ENCODE measurements at regions not wholly inside any gene's neighbourhood (a gene's known extent, or its start where the extent isn't known, plus 50 kb on each side); places are given as distances from the start of the nearest gene placed in this dataset.

DNA sequence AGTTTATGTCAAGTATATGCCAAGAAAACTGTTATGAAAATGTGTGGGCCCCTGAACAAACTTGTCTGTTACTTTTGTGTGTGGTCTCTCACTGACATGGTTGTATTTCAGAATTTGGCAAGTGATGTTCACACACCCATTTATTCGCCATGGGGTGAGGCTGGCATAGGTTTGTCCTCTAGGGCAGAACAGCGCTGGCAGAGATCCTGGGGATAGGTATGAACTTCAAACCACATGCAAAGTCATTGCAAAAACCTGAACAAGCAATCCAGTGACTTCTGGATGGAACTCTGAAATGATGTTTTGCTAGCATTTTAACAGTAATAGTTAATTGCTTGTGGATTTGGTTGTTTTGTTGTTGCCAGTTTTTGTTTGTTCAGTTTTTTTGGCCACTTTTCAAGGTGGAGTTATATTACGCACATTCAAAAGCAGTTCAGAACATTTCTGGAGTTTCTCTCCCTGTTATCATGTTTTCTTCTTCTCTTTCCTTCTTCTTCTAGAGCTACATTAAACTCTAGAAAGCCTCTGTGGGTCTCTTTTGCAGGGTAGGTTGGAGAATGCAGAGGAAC, 78.5 kb downstream of the MDH1 start:
- TF ChIP-seq GATA2 (IDR thresholded peaks at IDR 0.05; ENCODE audit: low read depth, low read length) (no peak), GATA3 (IDR thresholded peaks at IDR 0.05; ENCODE audit: low read depth, low read length) (no peak)
